ENCODE measurements at regions not wholly inside any gene's neighbourhood (a gene's known extent, or its start where the extent isn't known, plus 50 kb on each side); places are given as distances from the start of the nearest gene placed in this dataset.

DNA sequence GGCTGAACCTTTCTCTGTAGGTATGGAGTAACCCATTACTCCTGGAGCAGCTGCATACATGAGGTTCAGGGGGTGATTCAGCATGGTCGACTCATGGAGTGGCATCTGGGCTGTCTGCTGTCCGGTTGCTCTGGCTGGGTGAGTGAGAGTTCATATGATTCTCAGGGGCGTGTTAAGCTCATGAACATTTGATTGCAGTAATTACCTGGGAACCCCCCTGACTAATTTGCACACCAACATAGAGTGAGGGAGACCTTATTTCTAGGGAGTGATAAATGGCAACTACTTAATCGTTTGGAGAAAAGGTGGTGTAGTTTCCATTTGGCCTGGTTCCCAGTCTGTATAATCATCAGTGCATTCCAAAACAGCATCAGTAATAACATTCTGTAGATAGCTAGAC, 661.9 kb downstream of the ETS1 start:
- no peak for FAIRE-seq

- no peak for FAIRE-seq
Observed at GRCh38 chr11:127919206-127920000, 668.0 kb downstream of the ETS1 start.

GRCh38 chr11:127902382-127902781, 685.0 kb downstream of the ETS1 start:
- no peak for FAIRE-seq

- no peak for FAIRE-seq
Observed at GRCh38 chr11:127898422-127899365, 688.7 kb downstream of the ETS1 start.

DNA sequence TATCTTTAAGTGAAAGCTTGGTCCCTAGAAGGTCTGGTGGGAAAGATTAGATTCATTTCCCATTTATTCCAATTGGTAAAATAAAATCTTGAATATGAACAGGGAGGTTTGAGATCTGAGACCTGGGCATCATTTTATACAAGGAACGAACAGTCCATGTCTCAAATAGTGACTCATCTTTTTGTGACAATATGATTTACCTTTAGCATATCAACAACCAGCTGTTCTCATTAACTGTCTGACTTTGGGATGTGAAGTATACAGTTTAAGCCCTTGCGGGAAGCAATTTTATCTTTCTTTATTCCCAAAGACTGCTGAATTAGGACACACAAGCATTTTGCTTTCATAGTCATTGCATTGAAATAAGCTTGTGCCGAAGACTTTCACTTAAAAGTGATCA, 691.6 kb downstream of the ETS1 start:
- no peak for FAIRE-seq

DNA sequence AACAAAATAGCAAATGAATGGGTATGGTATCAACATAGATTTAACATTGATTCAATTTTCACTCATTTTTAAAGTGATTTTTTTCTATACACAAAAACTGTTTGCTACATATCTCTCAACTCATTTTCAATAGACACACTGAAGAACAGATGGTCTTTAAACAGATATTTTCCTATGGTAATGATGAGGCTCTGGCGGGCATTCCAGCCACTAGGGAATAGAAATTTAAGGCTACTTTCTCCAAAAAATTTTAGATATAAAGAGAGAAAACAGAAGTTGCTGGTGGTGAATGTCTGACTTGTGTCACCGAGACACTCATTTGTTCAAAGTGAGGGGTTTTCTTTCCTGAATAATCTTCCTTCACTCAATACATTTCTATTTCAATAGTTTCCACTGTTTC, 693.0 kb downstream of the ETS1 start:
- no peak for FAIRE-seq

DNA sequence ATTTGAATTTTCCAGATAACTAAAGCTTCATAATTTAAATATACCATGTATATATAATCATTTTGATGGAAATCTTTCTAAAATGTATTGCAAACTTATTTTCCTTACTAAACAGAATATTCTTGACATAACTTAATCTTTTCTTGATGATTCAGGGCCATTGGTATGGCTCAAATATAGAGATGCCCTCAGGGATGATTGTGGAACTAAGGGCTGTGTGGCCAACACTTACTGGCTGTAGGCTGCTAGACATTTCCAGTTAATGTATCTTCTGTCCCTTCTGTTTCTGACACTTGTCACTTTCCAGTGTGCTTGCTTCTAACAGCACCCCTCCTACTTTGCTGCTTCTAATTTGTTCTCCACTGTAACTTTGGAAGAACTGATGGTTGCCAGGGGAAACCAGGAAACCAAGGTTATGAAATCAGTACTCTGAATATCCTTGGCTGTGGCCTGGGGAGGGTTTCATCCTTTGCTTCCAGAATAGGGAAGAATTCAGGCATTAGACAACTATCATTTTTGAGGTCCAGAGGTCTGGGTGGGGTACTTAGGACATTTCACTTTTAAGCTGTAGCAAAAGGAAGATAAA, 697.2 kb downstream of the ETS1 start:
- no peak for FAIRE-seq

- FAIRE-seq = no peak
Observed at GRCh38 chr11:127888386-127888785, 699.0 kb downstream of the ETS1 start.

GRCh38 chr11:127875131-127875530, 712.2 kb downstream of the ETS1 start:
- FAIRE-seq = no peak

GRCh38 chr11:127873478-127873877, 713.9 kb downstream of the ETS1 start:
- no peak for FAIRE-seq

GRCh38 chr11:127866109-127866508, 721.2 kb downstream of the ETS1 start:
- no peak for FAIRE-seq

DNA sequence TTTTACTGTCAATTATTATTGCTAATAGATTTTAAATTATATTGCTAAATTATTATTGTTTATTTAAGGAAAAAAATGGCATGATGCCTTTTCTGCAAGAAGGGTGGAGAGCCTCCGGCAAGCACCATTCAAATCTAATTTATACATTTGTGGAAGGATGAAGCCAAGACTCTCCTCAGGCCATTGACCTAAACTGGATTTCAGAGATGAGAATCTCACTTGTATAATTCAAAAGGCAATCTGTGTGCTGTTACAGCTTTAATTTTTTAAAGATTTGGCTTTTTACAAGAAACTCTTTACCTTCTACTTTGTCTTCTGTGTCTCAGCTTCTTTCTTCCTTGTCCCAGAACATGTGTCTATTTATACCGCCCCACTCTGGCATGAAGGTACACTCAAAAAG, 722.5 kb downstream of the ETS1 start:
- FAIRE-seq = no peak

DNA sequence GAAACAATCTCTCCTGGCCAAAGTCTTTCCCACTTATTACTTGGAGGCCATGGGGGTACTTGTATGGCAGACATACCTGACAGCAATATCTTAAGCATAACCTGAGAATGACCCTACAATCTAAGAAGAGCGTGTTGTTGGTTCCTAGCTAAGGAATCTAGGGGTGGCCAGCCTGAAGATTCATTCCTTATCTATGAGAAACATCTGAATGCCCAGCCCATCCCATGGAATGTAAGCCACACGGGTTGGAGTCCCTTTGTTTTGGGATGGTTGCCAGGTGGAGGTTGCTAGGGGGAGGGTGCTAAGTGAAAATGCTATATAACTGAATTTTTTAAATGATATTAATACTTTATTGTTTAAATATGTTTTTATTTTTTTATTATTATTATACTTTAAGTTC, 725.0 kb downstream of the ETS1 start:
- FAIRE-seq = no peak

GRCh38 chr11:127859941-127860354, 727.4 kb downstream of the ETS1 start:
- no peak for FAIRE-seq

- FAIRE-seq = no peak
Observed at GRCh38 chr11:127844876-127845275, 742.5 kb downstream of the ETS1 start.

GRCh38 chr11:127843483-127844396, 743.6 kb downstream of the ETS1 start:
- no peak for FAIRE-seq

DNA sequence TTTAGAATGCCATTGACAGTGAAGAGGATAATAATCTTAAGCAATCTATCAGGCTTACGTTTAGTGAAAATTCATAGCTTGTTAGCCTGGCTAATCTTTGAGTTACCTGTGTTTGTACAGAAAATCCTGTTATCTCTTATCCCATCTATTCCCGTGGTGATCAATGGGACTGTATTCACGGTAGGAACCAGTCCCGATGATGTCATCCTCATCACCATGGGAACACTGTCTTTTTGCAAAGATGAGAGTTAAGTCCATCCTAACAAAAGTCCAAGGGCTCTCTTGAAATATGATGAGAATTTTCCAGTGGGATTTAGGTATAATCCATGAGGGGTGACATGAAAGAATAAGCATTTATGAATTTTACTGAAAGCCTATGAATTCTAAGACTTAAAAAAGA, 762.2 kb downstream of the ETS1 start:
- no peak for FAIRE-seq

GRCh38 chr11:127818625-127819024, 768.7 kb downstream of the ETS1 start:
- no peak for FAIRE-seq

DNA sequence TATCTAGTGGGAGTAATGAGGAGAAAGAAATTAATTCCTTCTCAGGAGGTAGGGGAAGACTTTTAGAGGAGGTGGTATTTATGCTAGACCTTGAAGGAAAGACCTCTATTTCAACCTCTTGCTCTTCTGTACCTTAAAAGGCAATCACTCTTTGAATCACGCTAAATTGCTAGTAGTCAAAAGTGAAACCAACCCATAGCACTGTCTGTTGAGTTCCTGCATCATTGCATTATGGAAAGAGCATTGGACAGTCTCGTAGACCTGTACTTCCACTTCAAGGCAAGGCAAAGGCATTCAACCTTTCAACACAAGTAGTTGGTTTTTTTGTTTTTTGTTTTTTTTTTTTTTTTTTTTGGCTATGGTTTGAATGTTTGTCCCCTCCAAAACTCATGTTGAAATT, 770.4 kb downstream of the ETS1 start:
- FAIRE-seq = no peak

GRCh38 chr11:127815331-127815730, 772.0 kb downstream of the ETS1 start:
- no peak for FAIRE-seq

DNA sequence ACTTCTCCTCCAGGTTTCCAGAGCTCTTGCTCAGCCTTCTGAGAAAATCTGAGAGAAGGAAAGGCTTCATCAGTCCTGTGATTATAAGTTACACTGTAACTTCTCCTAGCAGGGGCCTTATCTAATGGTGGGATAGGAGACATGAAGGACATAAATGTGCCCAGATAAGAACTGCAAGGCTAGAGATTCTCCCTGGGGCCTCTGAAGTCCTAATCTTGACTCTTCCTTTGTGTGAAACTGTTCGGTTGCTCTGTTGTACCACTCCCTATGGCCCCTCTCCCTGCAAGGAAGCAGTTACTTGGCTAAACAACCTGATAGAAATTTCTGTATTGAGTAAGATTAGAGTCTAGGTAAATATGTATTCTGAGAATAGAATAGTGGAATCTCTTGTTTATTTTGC, 780.9 kb downstream of the ETS1 start:
- FAIRE-seq = no peak

GRCh38 chr11:127805771-127806170, 781.6 kb downstream of the ETS1 start:
- no peak for FAIRE-seq
